Ovary (tissue), 3 donors: ENCODE measurements at regions not wholly inside any gene's neighbourhood (a gene's known extent, or its start where the extent isn't known, plus 50 kb on each side); places are given as distances from the start of the nearest gene placed in this dataset.

Experiments
- CTCF ChIP-seq, 3 donors: fragments of 450-650 bp in 2 of 3; fragments of 200-600 bp in 1 of 3; IDR thresholded peaks; one replicate each; pipeline versions ENCODE4 v1.5.1 to v1.8.0; 2016 to 2022; ENCODE audit warnings: antibody characterized with exemption in 3 of 3, mild to moderate bottlenecking in 1 of 3
- EP300 ChIP-seq: sonication (generic); formaldehyde crosslinking; IDR thresholded peaks from one replicate; pipeline ENCODE4 v1.6.1; 2017; ENCODE audit warnings: antibody characterized with exemption
- POLR2A ChIP-seq: fragments of 450-650 bp; IDR thresholded peaks from one replicate; pipeline ENCODE4 v1.6.1; 2017; ENCODE audit warnings: antibody characterized with exemption, mild to moderate bottlenecking, moderate library complexity
- donor health status: DM: no; HTN: no; CAD: no.

GRCh38 chr12:124420041-124420995, 125.4 kb downstream of the RFLNA start:
- TF ChIP-seq CTCF (IDR thresholded peaks at IDR 0.05) (no peak), EP300 (no peak), POLR2A (no peak)
